H1 (cell line): ENCODE measurements at regions not wholly inside any gene's neighbourhood (a gene's known extent, or its start where the extent isn't known, plus 50 kb on each side); places are given as distances from the start of the nearest gene placed in this dataset.

Experiments used
- TBP ChIP-seq: IDR thresholded peaks from 2 replicates; pipeline ENCODE4 v1.6.1; 2011; ENCODE audit warnings: low read depth, low read length, improper control_type of control experiment

GRCh38 chr6:168827586-168827871 lies 386.5 kb downstream of the SMOC2 start (continued):
- no peak for TF ChIP-seq TBP
- TF ChIP-seq, all 59 proteins: peak for 0
